ENCODE measurements at regions not wholly inside any gene's neighbourhood (a gene's known extent, or its start where the extent isn't known, plus 50 kb on each side); places are given as distances from the start of the nearest gene placed in this dataset.

DNA sequence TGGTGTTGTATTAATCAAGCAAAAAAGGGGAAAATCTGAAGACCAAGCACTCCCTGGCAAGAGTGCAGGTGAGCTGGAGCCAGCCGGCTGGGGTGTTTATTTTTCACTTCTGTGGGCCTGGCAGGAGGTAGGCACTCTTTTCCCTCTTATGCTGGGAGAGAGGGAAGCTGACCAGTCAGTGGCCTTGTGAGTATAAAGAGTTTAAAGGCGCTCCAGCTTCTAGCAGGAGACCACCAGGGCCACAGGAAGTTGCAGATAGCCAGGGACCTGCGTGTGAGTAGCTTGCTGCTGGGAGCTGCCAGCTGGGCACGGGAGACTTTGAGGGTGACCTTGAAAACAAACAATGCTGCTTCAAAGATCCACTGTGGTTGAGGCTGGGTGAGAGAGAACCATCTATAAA lies 217.4 kb upstream of the PWP1 start:
- WGBS, 2 donors = 40 to 45% methylated on average over 4 of the region's 4 CpGs
- H3K9me3 ChIP-seq (ENCODE audit: control insufficient read depth in 2 of 2, insufficient read depth in 1 of 2, low read depth in 1 of 2, low read length in 1 of 2) = no peaks in the 10 kb centered on the region
- no peak overlapping the region for H3K27ac ChIP-seq (ENCODE audit: low read depth in 2 of 2, low read length in 1 of 2)
- no peaks in the 10 kb centered on the region for H3K36me3 ChIP-seq (ENCODE audit: control insufficient read depth in 2 of 2, insufficient read depth in 2 of 2, low read length in 1 of 2)
- no peak overlapping the region for H3K4me3 ChIP-seq (ENCODE audit: low read depth in 1 of 2, low read length in 2 of 2)
- no peaks in the 10 kb centered on the region for H3K27me3 ChIP-seq (ENCODE audit: control insufficient read depth in 1 of 2, insufficient read depth in 2 of 2, low read length in 2 of 2)
- H3K4me1 ChIP-seq (ENCODE audit: control insufficient read depth in 2 of 2, insufficient read depth in 2 of 2, low read length in 1 of 2) = peaks cover 0 to 4% of the 10 kb centered on the region in 2 donors

DNA sequence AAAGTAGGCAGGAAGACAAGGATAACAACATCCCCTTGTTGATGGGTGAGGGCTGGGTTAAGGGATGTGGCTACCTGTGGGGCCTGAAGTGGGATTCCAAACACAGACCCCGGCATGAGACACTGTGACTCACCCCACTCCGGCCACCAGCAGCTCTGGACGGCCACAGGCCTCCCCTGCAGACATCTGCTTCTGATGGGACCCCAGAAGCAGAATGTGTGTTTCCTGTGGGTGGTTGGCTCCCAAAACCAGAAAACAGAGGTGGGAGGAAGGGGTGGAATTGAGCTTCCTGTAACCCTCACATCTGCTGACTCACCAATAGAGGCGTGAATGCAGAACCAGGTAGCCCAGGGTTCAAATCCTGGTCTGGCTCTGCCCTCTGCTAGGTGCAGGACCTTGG lies 216.6 kb upstream of the PWP1 start:
- 78 to 80% methylated on average over 4 of the region's 4 CpGs for WGBS, 2 donors
- H3K36me3 ChIP-seq (ENCODE audit: control insufficient read depth in 2 of 2, insufficient read depth in 2 of 2, low read length in 1 of 2) = no peaks in the 10 kb centered on the region
- no peaks in the 10 kb centered on the region for H3K27me3 ChIP-seq (ENCODE audit: control insufficient read depth in 1 of 2, insufficient read depth in 2 of 2, low read length in 2 of 2)
- H3K27ac ChIP-seq (ENCODE audit: low read depth in 2 of 2, low read length in 1 of 2) = no peak overlapping the region
- H3K9me3 ChIP-seq (ENCODE audit: control insufficient read depth in 2 of 2, insufficient read depth in 1 of 2, low read depth in 1 of 2, low read length in 1 of 2) = no peaks in the 10 kb centered on the region
- H3K4me3 ChIP-seq (ENCODE audit: low read depth in 1 of 2, low read length in 2 of 2) = no peak overlapping the region
- H3K4me1 ChIP-seq (ENCODE audit: control insufficient read depth in 2 of 2, insufficient read depth in 2 of 2, low read length in 1 of 2) = peaks cover 0 to 4% of the 10 kb centered on the region in 2 donors

- Histone ChIP-seq H3K27ac (ENCODE audit: low read depth in 2 of 2, low read length in 1 of 2) (no peak overlapping the region), H3K36me3 (ENCODE audit: control insufficient read depth in 2 of 2, insufficient read depth in 2 of 2, low read length in 1 of 2) (no peaks in the 10 kb centered on the region), H3K27me3 (ENCODE audit: control insufficient read depth in 1 of 2, insufficient read depth in 2 of 2, low read length in 2 of 2) (no peaks in the 10 kb centered on the region), H3K4me1 (ENCODE audit: control insufficient read depth in 2 of 2, insufficient read depth in 2 of 2, low read length in 1 of 2) (peaks cover 0 to under 1% of the 10 kb centered on the region in 2 donors), H3K9me3 (ENCODE audit: control insufficient read depth in 2 of 2, insufficient read depth in 1 of 2, low read depth in 1 of 2, low read length in 1 of 2) (no peaks in the 10 kb centered on the region), H3K4me3 (ENCODE audit: low read depth in 1 of 2, low read length in 2 of 2) (no peak overlapping the region)
- WGBS, 2 donors = 83 to 84% methylated on average over 8 of the region's 8 CpGs
These were observed 215.0 kb upstream of the PWP1 start for GRCh38 chr12:107470645-107471044.

DNA sequence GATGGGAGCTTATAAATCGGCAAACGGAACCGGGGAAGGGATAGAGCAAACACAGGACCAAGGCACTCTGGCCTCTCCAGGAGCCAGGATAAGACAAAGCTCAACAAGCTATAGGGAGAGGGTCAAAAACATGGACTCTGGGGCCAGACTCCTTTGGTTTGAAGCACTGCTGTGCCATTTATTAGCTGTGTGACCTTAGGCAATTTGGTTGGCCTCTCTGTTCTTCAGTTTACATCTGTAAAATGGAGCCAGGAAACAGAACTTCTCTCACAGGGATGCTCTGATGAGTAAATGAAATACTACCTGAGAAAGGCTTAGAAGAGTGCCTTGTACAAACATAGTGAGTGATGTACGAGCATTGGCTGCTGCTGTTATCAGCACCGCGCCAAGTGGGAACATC lies 213.3 kb upstream of the PWP1 start:
- Histone ChIP-seq H3K9me3 (ENCODE audit: control insufficient read depth in 2 of 2, insufficient read depth in 1 of 2, low read depth in 1 of 2, low read length in 1 of 2) (no peaks in the 10 kb centered on the region), H3K4me3 (ENCODE audit: low read depth in 1 of 2, low read length in 2 of 2) (no peak overlapping the region), H3K4me1 (ENCODE audit: control insufficient read depth in 2 of 2, insufficient read depth in 2 of 2, low read length in 1 of 2) (no peaks in the 10 kb centered on the region), H3K36me3 (ENCODE audit: control insufficient read depth in 2 of 2, insufficient read depth in 2 of 2, low read length in 1 of 2) (no peaks in the 10 kb centered on the region), H3K27me3 (ENCODE audit: control insufficient read depth in 1 of 2, insufficient read depth in 2 of 2, low read length in 2 of 2) (no peaks in the 10 kb centered on the region), H3K27ac (ENCODE audit: low read depth in 2 of 2, low read length in 1 of 2) (no peak overlapping the region)
- 91 to 92% methylated on average over 6 of the region's 6 CpGs for WGBS, 2 donors

DNA sequence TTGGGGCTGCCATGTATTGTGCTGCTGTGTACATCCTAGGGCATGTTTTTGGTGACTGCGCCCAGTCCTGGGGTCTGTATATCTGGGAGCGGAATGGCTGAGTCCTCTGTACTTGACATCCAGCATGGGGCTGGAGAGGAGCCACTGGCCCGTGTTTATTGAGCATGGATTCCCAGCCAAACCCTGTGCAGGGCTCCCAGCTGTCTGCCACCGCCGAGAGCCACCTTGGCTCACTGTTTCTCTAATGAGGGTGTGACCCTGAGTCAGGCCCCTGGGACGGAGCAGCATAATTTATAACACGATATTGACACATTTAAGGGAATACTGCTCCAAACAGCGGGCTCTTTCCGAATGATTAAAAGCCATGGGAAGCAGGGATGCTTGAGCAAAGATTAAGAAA lies 211.5 kb upstream of the PWP1 start:
- no peaks in the 10 kb centered on the region for H3K36me3 ChIP-seq (ENCODE audit: control insufficient read depth in 2 of 2, insufficient read depth in 2 of 2, low read length in 1 of 2)
- no peak overlapping the region for H3K4me3 ChIP-seq (ENCODE audit: low read depth in 1 of 2, low read length in 2 of 2)
- H3K4me1 ChIP-seq (ENCODE audit: control insufficient read depth in 2 of 2, insufficient read depth in 2 of 2, low read length in 1 of 2) = no peaks in the 10 kb centered on the region
- H3K27me3 ChIP-seq (ENCODE audit: control insufficient read depth in 1 of 2, insufficient read depth in 2 of 2, low read length in 2 of 2) = no peaks in the 10 kb centered on the region
- WGBS, 2 donors = 67 to 72% methylated on average over 9 of the region's 9 CpGs
- H3K27ac ChIP-seq (ENCODE audit: low read depth in 2 of 2, low read length in 1 of 2) = no peak overlapping the region
- H3K9me3 ChIP-seq (ENCODE audit: control insufficient read depth in 2 of 2, insufficient read depth in 1 of 2, low read depth in 1 of 2, low read length in 1 of 2) = no peaks in the 10 kb centered on the region

DNA sequence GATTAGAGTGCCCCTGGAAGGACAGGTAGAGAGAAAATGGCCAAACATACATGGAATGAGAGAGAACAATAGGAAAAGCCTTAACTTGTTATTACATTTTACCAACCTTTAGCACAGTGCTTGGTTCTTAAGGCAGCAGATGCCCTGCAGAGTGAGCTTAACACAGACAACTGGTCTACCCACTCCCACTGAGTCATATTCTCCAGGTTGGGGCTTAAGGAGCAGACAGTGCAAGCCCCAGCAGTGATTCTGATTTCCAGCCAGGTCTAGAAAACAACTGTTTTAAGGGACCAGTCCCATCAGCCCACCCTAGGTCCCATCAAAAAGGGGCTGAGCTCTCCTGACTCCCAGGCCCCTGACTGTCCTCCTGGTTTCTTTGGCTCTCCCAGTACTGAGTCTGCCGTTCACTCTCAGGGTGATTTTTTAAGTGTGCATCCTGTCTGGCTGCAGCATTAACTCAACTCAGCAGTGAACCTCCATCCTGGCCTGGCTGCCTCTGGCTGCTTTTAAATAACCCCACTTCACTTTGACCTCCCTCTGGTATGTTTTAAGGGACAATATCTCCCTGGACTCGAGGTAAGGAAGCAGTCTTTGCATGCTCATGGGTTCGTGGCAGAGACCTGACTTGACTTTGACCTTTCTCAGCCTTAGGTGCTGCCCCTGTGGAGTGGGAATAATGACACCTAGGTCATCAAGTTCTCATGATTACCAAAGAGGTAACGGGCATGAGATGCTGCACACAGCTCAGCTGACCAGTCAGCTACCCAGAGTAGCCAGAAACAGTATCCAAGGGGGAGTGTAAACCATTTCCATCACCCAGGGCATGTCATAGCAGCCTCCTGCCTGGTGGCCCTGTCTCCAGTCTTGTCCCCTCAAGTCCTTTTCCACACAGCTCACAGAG lies 210.7 kb upstream of the PWP1 start:
- no peak overlapping the region for H3K27ac ChIP-seq (ENCODE audit: low read depth in 2 of 2, low read length in 1 of 2)
- no peaks in the 10 kb centered on the region for H3K9me3 ChIP-seq (ENCODE audit: control insufficient read depth in 2 of 2, insufficient read depth in 1 of 2, low read depth in 1 of 2, low read length in 1 of 2)
- WGBS, 2 donors = 49 to 66% methylated on average over 4 of the region's 4 CpGs
- H3K27me3 ChIP-seq (ENCODE audit: control insufficient read depth in 1 of 2, insufficient read depth in 2 of 2, low read length in 2 of 2) = no peaks in the 10 kb centered on the region
- no peak overlapping the region for H3K4me3 ChIP-seq (ENCODE audit: low read depth in 1 of 2, low read length in 2 of 2)
- H3K36me3 ChIP-seq (ENCODE audit: control insufficient read depth in 2 of 2, insufficient read depth in 2 of 2, low read length in 1 of 2) = no peaks in the 10 kb centered on the region
- H3K4me1 ChIP-seq (ENCODE audit: control insufficient read depth in 2 of 2, insufficient read depth in 2 of 2, low read length in 1 of 2) = no peaks in the 10 kb centered on the region

GRCh38 chr12:107475900-107476299 lies 209.7 kb upstream of the PWP1 start:
- no peaks in the 10 kb centered on the region for H3K36me3 ChIP-seq (ENCODE audit: control insufficient read depth in 2 of 2, insufficient read depth in 2 of 2, low read length in 1 of 2)
- H3K27me3 ChIP-seq (ENCODE audit: control insufficient read depth in 1 of 2, insufficient read depth in 2 of 2, low read length in 2 of 2) = no peaks in the 10 kb centered on the region
- WGBS, 2 donors = 72 to 73% methylated on average over 4 of the region's 4 CpGs
- H3K27ac ChIP-seq (ENCODE audit: low read depth in 2 of 2, low read length in 1 of 2) = no peak overlapping the region
- H3K4me1 ChIP-seq (ENCODE audit: control insufficient read depth in 2 of 2, insufficient read depth in 2 of 2, low read length in 1 of 2) = no peaks in the 10 kb centered on the region
- H3K9me3 ChIP-seq (ENCODE audit: control insufficient read depth in 2 of 2, insufficient read depth in 1 of 2, low read depth in 1 of 2, low read length in 1 of 2) = no peaks in the 10 kb centered on the region
- no peak overlapping the region for H3K4me3 ChIP-seq (ENCODE audit: low read depth in 1 of 2, low read length in 2 of 2)

DNA sequence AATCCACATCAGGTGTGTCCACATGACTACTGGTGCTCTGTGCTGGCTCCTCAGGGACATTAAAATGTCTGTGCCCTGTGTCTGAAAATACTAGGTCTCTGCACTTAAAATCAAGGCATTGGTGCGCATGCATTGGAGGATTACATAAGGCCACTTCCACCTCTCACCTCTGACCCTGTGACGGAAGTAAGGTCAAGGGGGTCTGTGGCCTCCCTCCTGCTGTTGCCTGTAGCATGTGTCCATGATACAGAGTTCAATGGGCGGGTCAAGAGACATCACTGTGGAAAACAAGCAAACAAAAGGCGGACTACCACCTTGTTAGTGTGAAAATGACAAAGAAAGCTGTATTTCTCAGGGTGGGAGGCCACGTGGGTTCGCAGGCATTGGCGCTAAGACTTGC lies 208.6 kb upstream of the PWP1 start:
- Histone ChIP-seq H3K27ac (ENCODE audit: low read depth in 2 of 2, low read length in 1 of 2) (no peak overlapping the region), H3K4me3 (ENCODE audit: low read depth in 1 of 2, low read length in 2 of 2) (no peak overlapping the region), H3K36me3 (ENCODE audit: control insufficient read depth in 2 of 2, insufficient read depth in 2 of 2, low read length in 1 of 2) (no peaks in the 10 kb centered on the region), H3K9me3 (ENCODE audit: control insufficient read depth in 2 of 2, insufficient read depth in 1 of 2, low read depth in 1 of 2, low read length in 1 of 2) (no peaks in the 10 kb centered on the region), H3K27me3 (ENCODE audit: control insufficient read depth in 1 of 2, insufficient read depth in 2 of 2, low read length in 2 of 2) (no peaks in the 10 kb centered on the region), H3K4me1 (ENCODE audit: control insufficient read depth in 2 of 2, insufficient read depth in 2 of 2, low read length in 1 of 2) (no peaks in the 10 kb centered on the region)
- 90 to 92% methylated on average over 7 of the region's 7 CpGs for WGBS, 2 donors

DNA sequence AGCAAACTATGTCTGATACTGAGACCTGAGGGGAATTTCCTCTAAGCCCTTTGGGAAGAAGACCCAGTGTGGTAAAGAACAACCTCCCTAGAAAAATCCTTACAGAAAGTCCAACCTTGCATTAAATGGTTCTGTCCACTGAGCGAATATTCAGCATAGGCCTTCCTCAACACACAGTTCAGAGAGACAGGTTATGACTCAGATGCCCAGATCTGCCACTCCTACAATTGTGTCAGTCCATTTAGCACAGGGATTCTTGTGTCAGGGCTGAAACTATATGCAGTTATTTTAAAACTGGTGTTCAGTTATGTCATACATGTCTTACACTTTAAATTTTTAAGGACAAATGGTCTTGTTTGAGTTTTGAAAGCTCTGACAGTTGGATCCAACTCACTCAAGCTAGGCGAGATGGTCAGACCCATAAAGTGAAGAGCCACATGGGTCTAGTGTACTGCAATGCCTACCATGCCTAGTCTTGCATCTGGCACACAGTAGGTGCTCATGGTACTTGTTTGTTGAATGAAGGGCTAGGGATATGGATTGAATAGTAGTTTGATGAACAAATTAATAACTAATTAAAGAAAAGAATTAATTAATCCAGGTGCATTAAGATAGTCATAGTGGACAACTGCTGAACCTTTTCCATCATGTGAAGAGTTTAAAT lies 207.5 kb upstream of the PWP1 start:
- H3K27me3 ChIP-seq (ENCODE audit: control insufficient read depth in 1 of 2, insufficient read depth in 2 of 2, low read length in 2 of 2) = no peaks in the 10 kb centered on the region
- no peaks in the 10 kb centered on the region for H3K9me3 ChIP-seq (ENCODE audit: control insufficient read depth in 2 of 2, insufficient read depth in 1 of 2, low read depth in 1 of 2, low read length in 1 of 2)
- 87 to 88% methylated on average over 2 of the region's 2 CpGs for WGBS, 2 donors
- no peak overlapping the region for H3K4me3 ChIP-seq (ENCODE audit: low read depth in 1 of 2, low read length in 2 of 2)
- H3K4me1 ChIP-seq (ENCODE audit: control insufficient read depth in 2 of 2, insufficient read depth in 2 of 2, low read length in 1 of 2) = peaks cover 0 to 1% of the 10 kb centered on the region in 2 donors
- H3K36me3 ChIP-seq (ENCODE audit: control insufficient read depth in 2 of 2, insufficient read depth in 2 of 2, low read length in 1 of 2) = no peaks in the 10 kb centered on the region
- no peak overlapping the region for H3K27ac ChIP-seq (ENCODE audit: low read depth in 2 of 2, low read length in 1 of 2)

DNA sequence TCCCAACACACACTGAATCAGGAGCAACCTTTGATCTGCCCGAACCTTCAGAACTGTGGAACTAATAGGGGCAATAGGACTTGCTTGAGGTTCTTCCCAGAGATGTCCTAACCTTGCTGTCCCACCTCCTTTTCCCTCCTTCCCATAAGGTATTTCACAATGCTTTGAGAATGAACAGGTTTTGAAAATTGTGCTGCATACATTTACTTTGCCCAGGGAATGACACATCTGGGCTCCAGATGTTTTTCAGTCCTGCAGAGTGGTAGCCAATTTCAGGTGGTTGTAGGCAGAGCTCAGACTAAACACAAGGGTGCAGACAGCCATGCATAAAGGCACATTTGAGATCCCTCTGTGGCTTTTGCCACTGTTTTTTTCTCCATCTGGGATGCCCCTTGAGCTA lies 206.7 kb upstream of the PWP1 start:
- peaks cover 0 to 1% of the 10 kb centered on the region in 2 donors for H3K4me1 ChIP-seq (ENCODE audit: control insufficient read depth in 2 of 2, insufficient read depth in 2 of 2, low read length in 1 of 2)
- H3K4me3 ChIP-seq (ENCODE audit: low read depth in 1 of 2, low read length in 2 of 2) = no peak overlapping the region
- H3K27me3 ChIP-seq (ENCODE audit: control insufficient read depth in 1 of 2, insufficient read depth in 2 of 2, low read length in 2 of 2) = no peaks in the 10 kb centered on the region
- WGBS, 2 donors = 89 to 94% methylated on average over 1 of the region's 1 CpG
- no peaks in the 10 kb centered on the region for H3K9me3 ChIP-seq (ENCODE audit: control insufficient read depth in 2 of 2, insufficient read depth in 1 of 2, low read depth in 1 of 2, low read length in 1 of 2)
- no peak overlapping the region for H3K27ac ChIP-seq (ENCODE audit: low read depth in 2 of 2, low read length in 1 of 2)
- H3K36me3 ChIP-seq (ENCODE audit: control insufficient read depth in 2 of 2, insufficient read depth in 2 of 2, low read length in 1 of 2) = no peaks in the 10 kb centered on the region
